DMS 273 (cell line): ENCODE measurements at regions not wholly inside any gene's neighbourhood (a gene's known extent, or its start where the extent isn't known, plus 50 kb on each side); places are given as distances from the start of the nearest gene placed in this dataset.

Source experiments
- DNase-seq: peaks from one replicate; lab custom pipeline; 2025; ENCODE audit not compliant: unreplicated experiment; lab: John Stamatoyannopoulos, UW

DNA sequence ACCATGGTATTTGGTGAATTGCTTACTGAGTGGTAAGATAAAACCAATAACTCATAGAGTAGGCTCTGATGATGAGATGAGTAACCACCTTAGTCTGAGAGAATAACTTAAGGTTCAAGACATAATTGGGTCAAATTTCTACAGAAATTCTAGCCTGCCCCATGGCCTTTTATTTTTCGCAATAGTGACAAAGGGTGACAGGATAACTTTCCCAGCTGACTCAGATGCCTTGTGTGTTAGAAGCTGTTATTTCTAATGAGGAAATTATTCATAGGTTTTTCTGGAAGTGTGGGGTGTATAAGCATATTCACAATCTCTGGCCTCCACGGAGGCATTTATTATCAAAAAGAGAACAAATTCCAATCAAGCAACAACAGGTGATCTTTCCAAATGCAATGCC, 159.0 kb downstream of the NUP35 start:
- DNase-seq: no peak

DNA sequence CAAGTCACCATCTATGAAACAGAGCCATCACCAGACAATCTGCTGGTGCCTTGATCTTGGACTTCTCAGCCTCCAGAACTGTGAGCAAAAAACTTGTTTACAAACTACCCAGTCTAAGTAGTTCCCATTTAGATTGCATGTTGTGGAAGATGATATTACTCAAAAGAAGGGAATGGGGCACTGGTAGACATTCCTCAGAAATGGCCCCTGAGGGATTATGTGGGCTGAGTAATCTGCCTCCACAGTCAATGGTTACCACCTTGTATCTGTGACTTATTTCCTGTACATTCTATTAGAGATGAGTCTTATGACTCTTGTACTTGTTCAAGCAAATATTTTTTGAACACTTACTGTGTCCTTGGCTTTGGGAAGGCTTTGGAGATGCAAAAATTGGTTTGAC, 160.4 kb downstream of the NUP35 start:
- no peak for DNase-seq

DNA sequence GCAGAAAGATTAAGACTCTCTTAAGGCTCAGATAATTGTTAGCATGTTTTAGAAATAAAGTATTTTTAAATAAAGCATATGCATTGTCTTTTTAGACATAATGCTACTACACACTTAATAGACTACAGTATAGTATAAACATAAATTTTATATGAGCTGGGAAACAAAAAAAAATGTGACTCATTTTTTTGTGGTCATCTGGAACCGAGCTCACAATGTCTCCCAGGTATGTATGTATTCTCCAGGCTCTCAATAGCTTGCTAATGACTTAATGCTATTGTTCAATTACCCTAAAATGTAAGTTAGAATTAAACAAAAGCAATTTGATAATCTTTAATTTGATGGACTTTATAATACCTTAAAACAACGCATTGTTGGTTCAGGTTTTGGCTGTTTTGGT, 167.2 kb downstream of the NUP35 start:
- DNase-seq: no peak

- DNase-seq: no peak
These were observed 167.8 kb downstream of the NUP35 start for GRCh38 chr2:183292028-183292427.

- DNase-seq: no peak
These were observed 215.1 kb downstream of the NUP35 start for GRCh38 chr2:183339311-183339710.

- DNase-seq: no peak
These were observed 216.8 kb downstream of the NUP35 start for GRCh38 chr2:183341057-183341456.

- DNase-seq: no peak
These were observed 223.7 kb downstream of the NUP35 start for GRCh38 chr2:183347969-183348368.

- peak; percentile 15 for DNase-seq
These were observed 224.2 kb downstream of the NUP35 start for GRCh38 chr2:183348492-183348891.

GRCh38 chr2:183349091-183349490, 224.8 kb downstream of the NUP35 start:
- no peak for DNase-seq

DNA sequence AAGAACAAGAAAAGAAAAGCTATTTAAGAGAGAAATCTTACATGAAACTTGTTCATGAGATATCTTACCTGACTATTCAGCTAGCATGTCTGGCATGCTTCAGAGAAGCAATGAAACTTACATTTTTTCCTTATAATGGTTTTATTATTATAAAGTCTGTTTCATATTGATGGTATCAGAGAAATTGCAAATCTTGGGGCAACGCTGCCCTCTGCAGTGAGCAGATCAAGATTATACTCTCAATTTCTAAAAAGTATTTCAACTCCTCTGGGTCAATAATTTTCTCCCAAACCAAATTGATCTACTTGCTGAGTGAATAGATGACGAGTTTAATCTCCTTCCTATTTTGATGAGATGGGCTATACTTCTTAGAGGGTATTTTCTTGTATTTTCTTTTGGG, 235.6 kb downstream of the NUP35 start:
- peak; percentile 1 for DNase-seq

DNA sequence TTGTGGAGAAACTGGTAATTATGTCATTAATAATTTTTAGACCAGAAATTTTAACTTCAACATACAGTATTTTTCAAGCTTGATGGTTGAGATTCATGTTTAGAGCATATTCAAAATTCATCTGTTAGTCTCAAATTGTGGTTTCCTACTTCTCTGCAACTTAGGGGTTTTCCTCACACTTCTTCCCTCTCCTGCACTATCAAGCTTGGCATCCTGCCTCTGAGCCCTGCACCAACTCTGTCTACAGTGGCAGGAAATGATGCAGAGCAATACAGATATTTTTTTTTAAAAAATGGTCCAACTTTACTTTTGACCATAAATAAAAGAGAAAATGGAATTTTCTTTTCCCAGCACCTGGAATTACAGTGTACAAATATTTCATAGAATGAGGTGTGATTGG, 247.3 kb downstream of the NUP35 start:
- no peak for DNase-seq

- no peak for DNase-seq
These were observed 251.6 kb downstream of the NUP35 start for GRCh38 chr2:183375821-183376220.

DNA sequence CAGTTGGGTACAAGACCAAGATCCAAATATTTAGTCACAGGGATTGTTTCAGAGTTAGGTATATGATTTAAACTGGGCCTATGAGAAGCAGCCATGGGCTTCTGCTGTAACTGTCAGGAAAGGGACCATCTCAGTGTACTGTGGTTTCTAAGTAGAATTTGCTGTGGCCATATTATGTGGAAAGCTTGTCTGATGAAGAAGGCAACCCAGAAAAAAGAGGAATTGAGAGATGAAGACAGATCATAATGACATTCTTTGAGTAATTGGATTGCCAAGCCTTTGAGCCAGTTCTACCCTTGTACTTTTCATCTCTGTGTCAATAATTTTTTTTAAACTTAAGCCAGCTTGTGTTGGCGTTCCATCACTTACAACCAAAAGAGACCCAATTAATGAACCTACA, 259.6 kb downstream of the NUP35 start:
- no peak for DNase-seq

- DNase-seq: peak; percentile 1
These were observed 265.4 kb downstream of the NUP35 start for GRCh38 chr2:183389546-183390080.

- DNase-seq: no peak
These were observed 265.9 kb downstream of the NUP35 start for GRCh38 chr2:183390109-183390508.

GRCh38 chr2:183404392-183404791, 280.1 kb downstream of the NUP35 start:
- DNase-seq: no peak

GRCh38 chr2:183408562-183408961, 284.3 kb downstream of the NUP35 start:
- no peak for DNase-seq

DNA sequence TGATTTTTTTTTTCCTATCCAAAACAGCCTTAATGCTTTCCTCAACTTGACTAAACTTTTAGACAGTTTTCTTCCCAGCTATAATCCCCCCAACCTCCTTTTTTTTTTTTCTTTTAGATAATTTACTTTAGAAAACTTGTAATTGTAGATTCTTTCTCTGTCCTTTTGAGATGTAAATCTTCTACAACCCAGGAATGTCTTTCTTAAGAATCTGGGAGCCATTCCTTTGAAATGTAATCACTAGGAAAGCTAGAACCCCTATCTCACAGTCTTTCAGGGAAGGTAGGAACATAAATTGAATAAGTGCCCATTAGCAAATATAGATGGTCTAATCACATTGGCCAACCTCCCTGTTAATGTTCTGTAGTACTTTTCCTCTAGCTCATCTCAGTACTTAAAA, 285.4 kb downstream of the NUP35 start:
- no peak for DNase-seq

GRCh38 chr2:183416753-183417152, 292.5 kb downstream of the NUP35 start:
- no peak for DNase-seq

DNA sequence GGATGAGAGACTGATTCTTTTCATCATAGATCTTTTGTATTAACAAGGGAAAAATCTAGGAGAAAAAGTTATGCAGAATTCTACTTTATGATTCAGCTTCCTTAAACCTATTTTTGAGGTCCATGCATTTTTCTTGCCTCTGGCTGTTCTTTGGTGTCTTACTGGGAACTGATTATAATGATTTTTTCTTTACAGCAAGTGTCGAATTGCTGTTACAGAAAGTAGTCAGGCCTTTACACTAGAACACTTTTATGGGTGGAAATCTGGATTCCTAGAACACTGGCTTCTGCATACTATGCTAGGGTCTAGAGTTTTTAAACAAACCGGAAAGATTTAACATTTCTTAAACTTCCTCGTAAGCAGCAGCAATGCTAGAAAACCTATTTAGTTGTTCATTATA, 302.6 kb downstream of the NUP35 start:
- no peak for DNase-seq

- DNase-seq: no peak
These were observed 303.3 kb downstream of the NUP35 start for GRCh38 chr2:183427558-183427957.

DNA sequence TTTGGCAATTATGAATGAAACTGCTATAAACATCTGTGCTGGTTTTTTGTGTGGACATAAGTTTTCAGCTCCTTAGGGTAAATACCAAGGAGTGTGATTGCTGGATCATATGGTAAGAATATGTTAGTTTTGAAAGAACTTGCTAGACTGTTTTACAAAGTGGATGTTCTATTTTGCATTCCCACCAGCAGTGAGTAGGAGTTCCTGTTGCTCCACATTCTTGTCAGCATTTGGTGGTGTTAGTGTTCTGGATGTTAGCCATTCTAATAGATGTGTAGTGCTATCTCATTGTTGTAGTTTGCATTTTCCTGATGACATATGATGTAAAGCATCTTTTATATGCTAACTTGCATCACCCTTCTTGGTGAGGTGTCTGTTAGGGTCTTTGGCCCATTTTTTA, 304.6 kb downstream of the NUP35 start:
- DNase-seq: no peak

DNA sequence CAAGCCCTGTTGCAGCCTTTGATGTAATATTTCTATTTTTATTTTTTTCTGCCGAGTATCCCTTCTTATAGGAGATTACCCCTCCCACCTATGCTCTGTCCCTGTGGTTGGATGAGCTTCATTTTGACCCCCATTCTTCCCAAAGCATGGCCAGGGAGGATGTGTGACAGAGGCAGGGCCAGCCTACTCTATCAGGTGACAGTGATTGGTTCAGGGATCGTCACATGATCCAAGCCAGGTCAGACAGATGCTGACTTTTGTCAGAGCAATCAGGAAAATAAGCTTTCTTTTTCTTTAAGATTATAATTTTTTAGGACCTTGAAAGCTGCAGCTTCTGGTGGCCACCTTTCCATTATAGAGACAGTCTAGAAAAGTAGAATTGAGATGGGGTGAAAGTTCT, 314.3 kb downstream of the NUP35 start:
- DNase-seq: no peak

- no peak for DNase-seq
These were observed 330.8 kb downstream of the NUP35 start for GRCh38 chr2:183455056-183455455.
